ENCODE measurements at regions not wholly inside any gene's neighbourhood (a gene's known extent, or its start where the extent isn't known, plus 50 kb on each side); places are given as distances from the start of the nearest gene placed in this dataset.

DNA sequence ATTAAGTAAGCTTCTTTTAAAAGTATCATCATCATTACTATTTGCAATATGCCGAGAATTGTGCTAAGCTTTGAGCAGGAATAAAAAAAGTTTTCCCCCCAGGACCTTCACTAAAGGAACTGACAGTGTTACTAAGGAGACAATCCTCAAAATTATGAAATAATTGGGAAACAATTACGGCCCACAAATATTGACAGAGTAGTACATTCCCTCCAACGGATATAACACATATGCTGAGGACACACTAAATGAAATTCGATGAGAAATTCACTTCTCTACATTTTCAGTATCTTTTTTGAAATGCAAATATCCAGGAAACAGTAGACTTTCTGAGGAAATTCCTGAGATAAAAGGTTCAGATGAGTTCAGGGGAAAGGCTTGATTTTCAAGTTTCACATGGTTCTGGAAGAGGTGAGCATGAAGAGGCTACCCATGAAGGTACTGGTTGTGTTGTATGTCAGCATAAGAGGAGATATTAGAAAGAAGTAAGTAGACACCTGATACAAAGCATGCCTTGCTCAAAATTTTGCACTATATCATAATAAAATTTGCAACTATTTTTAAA lies 171.2 kb upstream of the NR5A2 start:
- H3K27ac Mint-ChIP-seq = no peak overlapping the region
- H3K36me3 Mint-ChIP-seq = no peaks in the 10 kb centered on the region
- peaks cover 4 to 16% (median 6%) of the 10 kb centered on the region in 4 donors for H3K4me1 Mint-ChIP-seq
- H3K4me3 Mint-ChIP-seq = no peak overlapping the region
- POLR2A ChIA-PET = no interaction called here
- H3K9me3 Mint-ChIP-seq = no peaks in the 10 kb centered on the region
- DNase-seq (no peak), ATAC-seq (no peak)
- peaks cover 2 to 13% (median 4%) of the 10 kb centered on the region in 5 donors for H3K27me3 Mint-ChIP-seq

DNA sequence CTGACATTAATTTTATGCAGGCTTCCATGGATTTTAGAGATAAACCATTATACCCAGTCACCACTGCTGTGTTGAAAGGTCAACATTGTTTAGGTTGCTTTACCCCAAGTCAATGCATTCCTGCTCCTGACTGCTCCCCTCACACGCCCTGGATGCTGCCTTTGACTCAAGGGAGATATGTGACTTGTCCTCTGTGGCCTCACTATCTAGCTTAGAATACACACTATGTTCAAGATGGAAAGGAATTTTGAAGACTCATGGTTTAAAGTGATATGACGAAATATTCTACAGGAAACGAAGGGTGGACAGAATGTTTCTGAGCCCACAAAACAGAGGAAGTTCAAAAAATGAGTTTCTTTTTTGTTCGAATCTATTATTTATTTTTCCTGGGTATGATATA lies 170.4 kb upstream of the NR5A2 start:
- Mint-ChIP-seq H3K9me3 (no peaks in the 10 kb centered on the region), H3K27ac (peak overlapping the region in 1 of 10 donors; percentile 8), H3K27me3 (peaks cover 2 to 16% (median 5%) of the 10 kb centered on the region in 5 donors), H3K4me3 (no peak overlapping the region), H3K4me1 (peaks cover 4 to 16% (median 6%) of the 10 kb centered on the region in 4 donors), H3K36me3 (no peaks in the 10 kb centered on the region)
- POLR2A ChIA-PET = no interaction called here
- ATAC-seq (no peak), DNase-seq (no peak)

DNA sequence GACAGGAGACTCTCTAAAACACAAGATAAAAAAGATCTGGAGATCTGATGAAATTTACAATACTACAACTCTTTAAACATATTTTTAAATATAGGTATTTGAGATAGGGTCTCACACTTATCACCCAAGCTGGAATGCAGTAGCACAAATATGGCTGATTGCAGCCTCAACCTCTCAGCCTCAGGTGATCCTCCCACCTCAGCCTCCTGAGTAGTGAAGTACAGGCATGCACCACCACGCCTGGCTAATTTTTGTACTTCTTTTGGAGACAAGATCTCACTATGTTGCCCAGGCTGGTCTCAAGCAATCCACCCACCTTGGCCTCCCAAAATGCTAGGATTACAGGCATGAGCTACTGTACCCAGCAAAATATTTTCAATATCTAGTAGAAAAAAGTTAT lies 170.0 kb upstream of the NR5A2 start:
- Mint-ChIP-seq H3K9me3 (no peaks in the 10 kb centered on the region), H3K27ac (peak overlapping the region in 1 of 10 donors; percentile 8), H3K4me3 (no peak overlapping the region), H3K36me3 (no peaks in the 10 kb centered on the region), H3K4me1 (peaks cover 4 to 16% (median 6%) of the 10 kb centered on the region in 4 donors), H3K27me3 (peaks cover 2 to 16% (median 5%) of the 10 kb centered on the region in 5 donors)
- ATAC-seq = no peak
- POLR2A ChIA-PET = no interaction called here
- DNase-seq = no peak

DNA sequence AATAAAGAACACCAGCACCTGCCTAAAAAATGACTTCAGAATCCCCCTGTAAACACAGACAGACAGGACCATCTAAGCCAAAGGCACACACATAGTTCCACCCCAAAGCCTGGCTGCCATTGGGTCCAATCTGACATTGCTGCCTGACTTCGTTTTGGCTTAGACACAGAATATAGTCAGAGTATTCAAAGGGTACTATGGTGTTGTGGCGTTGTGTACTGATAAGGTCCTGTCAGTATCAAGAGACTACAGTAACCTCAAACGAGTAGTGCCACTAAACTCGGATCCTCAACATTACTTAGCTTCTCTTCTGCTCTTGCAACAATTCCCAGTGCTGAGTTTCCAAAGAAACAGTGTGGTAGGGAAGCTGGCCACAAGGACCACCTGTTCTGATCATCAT lies 169.3 kb upstream of the NR5A2 start:
- no peak overlapping the region for H3K4me3 Mint-ChIP-seq
- peaks cover 2 to 16% (median 5%) of the 10 kb centered on the region in 5 donors for H3K27me3 Mint-ChIP-seq
- DNase-seq (no peak), ATAC-seq (no peak)
- peaks cover 4 to 16% (median 6%) of the 10 kb centered on the region in 4 donors for H3K4me1 Mint-ChIP-seq
- POLR2A ChIA-PET = no interaction called here
- no peak overlapping the region for H3K27ac Mint-ChIP-seq
- H3K9me3 Mint-ChIP-seq = no peaks in the 10 kb centered on the region
- no peaks in the 10 kb centered on the region for H3K36me3 Mint-ChIP-seq

DNA sequence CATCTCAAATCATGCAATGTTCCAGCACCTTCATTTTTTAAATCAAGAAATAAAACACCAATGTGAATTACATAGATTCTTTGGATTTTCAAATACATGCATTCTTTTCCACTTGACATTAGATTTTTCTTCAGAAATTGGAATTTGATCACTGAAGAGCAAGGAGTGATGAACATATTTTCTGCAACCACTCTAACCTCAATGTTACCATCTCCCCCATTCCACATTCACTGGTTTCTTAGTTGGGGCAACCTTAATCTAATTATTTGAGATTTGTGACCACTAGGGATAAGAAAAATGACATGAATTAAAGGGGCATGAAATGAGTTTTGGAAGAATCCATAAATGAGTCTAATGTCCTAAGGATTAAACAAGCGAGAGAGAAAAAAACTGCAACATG lies 168.7 kb upstream of the NR5A2 start:
- no peak for DNase-seq
- peak overlapping the region in 1 of 10 donors; percentile 16 for H3K27ac Mint-ChIP-seq

DNA sequence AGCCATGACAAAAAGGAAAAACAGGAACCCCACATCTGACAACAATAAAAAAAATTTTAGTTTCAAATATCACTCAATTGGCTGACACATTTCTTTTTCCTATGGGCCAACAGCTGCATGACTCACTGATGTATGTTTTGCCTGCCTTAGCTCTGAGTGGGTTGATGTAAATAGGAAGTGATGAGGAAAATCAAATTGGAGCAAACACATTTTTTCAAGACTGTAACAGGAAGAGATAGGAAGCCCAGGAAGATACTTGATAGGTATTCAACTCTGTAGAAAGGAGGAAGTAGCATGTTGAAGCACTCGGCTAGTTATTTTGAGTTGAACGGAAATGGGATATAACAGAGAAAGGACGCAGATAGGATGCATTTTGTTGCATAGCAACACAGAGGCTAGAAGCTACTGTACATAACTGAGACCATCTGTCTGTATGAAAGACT lies 168.0 kb upstream of the NR5A2 start:
- Mint-ChIP-seq H3K4me3 (peak overlapping the region in 1 of 10 donors; percentile 34), H3K36me3 (no peaks in the 10 kb centered on the region), H3K9me3 (no peaks in the 10 kb centered on the region), H3K27ac (peak overlapping the region in 2 of 10 donors; percentile 8 to 49), H3K4me1 (peaks cover 4 to 16% (median 6%) of the 10 kb centered on the region in 4 donors), H3K27me3 (peaks cover 2 to 16% (median 6%) of the 10 kb centered on the region in 5 donors)
- ATAC-seq (peak in 1 of 2 donors; percentile 16), DNase-seq (peak in 1 of 10 donors; percentile 2)
- POLR2A ChIA-PET = no interaction called here

More for the DNA sequence above, 168.7 kb upstream of the NR5A2 start:
- peaks cover 2 to 16% (median 5%) of the 10 kb centered on the region in 5 donors for H3K27me3 Mint-ChIP-seq
- peaks cover 4 to 16% (median 6%) of the 10 kb centered on the region in 4 donors for H3K4me1 Mint-ChIP-seq
- H3K9me3 Mint-ChIP-seq = no peaks in the 10 kb centered on the region
- no peak overlapping the region for H3K4me3 Mint-ChIP-seq
- POLR2A ChIA-PET = no interaction called here
- ATAC-seq = no peak
- H3K36me3 Mint-ChIP-seq = no peaks in the 10 kb centered on the region

DNA sequence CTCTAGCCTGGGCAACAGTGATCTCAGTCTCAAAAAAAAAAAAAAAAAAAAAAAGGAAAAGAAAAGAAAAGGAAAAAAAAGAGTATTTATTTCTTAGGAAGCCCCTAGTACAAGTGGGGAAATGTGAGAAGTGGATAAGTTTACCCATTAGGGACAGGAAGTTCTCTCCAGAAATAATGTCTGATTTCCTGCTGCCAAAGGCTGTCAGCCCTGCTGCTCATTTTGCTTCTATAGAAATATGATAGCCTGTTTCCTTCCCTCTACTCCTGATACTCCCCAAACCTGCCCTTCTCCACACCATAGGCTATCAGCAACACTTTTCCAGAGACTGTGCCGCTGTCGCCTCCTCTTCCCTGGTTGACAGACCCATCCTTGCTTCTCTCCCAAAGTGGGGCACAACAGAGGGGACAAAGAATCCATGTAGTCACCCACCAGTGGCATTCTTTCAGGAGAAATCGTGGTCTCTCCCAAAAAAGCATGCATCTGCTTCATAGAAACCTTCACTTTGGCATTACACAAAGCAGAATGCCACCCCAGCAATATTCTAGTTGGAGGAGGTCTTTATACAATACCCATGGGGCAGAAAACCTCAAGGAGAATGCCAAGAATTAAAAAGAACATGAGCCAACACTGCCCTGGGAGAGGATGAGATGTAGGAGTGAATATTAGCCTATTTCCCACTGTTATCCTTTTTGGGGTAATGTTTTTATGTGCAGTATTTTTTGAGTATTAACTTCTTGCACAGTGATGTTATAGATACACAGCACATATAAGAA lies 166.3 kb upstream of the NR5A2 start:
- Mint-ChIP-seq H3K4me1 (peaks cover 4 to 16% (median 6%) of the 10 kb centered on the region in 4 donors), H3K27ac (no peak overlapping the region), H3K4me3 (peak overlapping the region in 1 of 10 donors; percentile 27), H3K27me3 (peaks cover 2 to 16% (median 7%) of the 10 kb centered on the region in 5 donors), H3K36me3 (no peaks in the 10 kb centered on the region), H3K9me3 (no peaks in the 10 kb centered on the region)
- DNase-seq = no peak
- POLR2A ChIA-PET = no interaction called here
- no peak for ATAC-seq

DNA sequence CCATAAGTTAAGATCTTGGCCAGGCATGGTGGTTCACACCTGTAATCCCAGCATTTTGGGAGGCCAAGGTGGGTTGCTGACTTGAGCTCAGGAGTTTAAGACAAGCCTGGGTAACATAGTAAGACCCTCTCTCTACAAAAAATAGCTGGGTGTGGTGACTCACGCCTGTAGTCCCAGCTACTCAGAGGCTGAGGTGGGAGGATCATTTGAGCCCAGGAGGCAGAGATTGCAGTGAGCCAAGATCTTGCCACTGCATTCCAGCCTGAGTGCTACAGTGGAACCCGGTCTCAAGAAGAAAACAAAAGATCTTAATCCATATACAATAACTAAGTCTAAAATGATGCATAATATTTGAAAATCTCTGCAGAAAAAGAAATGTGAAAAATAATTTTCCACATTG lies 165.5 kb upstream of the NR5A2 start:
- no peak for ATAC-seq
- POLR2A ChIA-PET = no interaction called here
- no peaks in the 10 kb centered on the region for H3K9me3 Mint-ChIP-seq
- DNase-seq = no peak
- H3K4me3 Mint-ChIP-seq = no peak overlapping the region
- H3K4me1 Mint-ChIP-seq = peaks cover 4 to 16% (median 6%) of the 10 kb centered on the region in 4 donors
- H3K27ac Mint-ChIP-seq = no peak overlapping the region
- peaks cover 4 to 15% (median 9%) of the 10 kb centered on the region in 5 donors for H3K27me3 Mint-ChIP-seq
- no peaks in the 10 kb centered on the region for H3K36me3 Mint-ChIP-seq

DNA sequence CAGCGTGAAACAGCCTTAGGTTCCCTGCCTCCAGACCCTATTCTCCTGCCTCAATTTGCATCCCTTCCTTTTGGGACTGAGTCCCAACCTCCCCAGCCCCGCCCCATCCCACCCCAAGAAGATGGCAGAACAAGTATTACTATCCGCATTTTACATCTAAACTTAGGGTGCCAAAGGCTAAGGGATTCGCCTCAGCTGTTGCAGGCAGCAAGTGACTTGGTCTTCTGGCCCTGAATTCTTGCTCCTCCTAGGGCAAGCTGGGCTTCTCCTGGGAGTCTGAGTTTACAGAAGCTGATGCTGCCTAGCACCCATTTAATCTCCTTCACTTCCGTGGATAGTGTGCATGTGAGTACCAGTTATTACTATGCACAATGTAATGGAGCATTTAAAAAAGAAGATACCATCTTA lies 161.3 kb upstream of the NR5A2 start:
- POLR2A ChIA-PET = no interaction called here
- no peak overlapping the region for H3K4me3 Mint-ChIP-seq
- ATAC-seq (no peak), DNase-seq (no peak)
- H3K9me3 Mint-ChIP-seq = no peaks in the 10 kb centered on the region
- peaks cover under 1 to 5% (median 3%) of the 10 kb centered on the region in 4 donors for H3K4me1 Mint-ChIP-seq
- H3K27me3 Mint-ChIP-seq = peaks cover 3 to 7% (median 4%) of the 10 kb centered on the region in 5 donors
- no peak overlapping the region for H3K27ac Mint-ChIP-seq
- no peaks in the 10 kb centered on the region for H3K36me3 Mint-ChIP-seq

DNA sequence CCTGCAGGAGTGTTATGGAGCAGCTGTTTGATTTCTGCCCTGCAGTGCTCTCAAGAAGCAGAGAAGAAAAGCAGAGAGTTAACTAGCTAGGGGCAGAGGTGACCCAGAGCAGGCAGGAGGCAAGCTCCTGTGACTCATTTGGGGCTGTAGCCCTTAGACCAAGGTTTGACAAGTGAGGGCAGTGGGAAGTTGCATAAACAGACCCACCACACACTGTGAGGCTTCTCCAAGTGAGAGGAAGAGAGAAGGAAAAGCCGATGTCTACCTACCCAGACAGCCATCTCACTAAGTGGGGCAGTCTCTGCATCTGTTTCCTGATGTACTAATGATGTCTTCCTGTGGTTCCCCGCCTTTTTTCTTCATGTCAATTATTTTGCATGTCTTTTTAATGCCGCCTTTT lies 159.9 kb upstream of the NR5A2 start:
- H3K27me3 Mint-ChIP-seq = peaks cover 0 to 7% (median 6%) of the 10 kb centered on the region in 5 donors
- H3K36me3 Mint-ChIP-seq = no peaks in the 10 kb centered on the region
- no peaks in the 10 kb centered on the region for H3K9me3 Mint-ChIP-seq
- POLR2A ChIA-PET = no interaction called here
- H3K4me3 Mint-ChIP-seq = no peak overlapping the region
- no peak for ATAC-seq
- H3K4me1 Mint-ChIP-seq = peaks cover 0 to 4% (median 3%) of the 10 kb centered on the region in 4 donors
- no peak for DNase-seq
- no peak overlapping the region for H3K27ac Mint-ChIP-seq

DNA sequence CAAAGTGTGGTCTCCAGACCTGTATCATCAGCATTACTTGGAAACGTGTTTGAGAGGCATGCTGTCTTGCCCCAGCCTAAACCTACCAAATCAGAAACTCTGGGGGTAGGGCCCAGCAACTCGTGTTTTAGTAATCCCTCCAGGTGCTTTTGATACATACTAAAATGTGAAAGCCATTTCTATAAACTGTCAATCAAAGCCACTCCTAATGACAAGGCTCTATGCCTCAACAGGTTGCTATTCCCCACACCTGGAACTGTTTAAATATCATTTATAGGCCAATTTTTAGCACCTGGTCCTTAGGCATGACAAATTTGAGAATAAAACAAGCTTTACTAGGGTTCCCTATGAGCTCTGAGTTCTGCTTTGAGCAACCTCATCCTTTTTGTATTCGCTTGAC lies 158.7 kb upstream of the NR5A2 start:
- peaks cover 0 to 4% (median 3%) of the 10 kb centered on the region in 4 donors for H3K4me1 Mint-ChIP-seq
- H3K36me3 Mint-ChIP-seq = no peaks in the 10 kb centered on the region
- H3K27me3 Mint-ChIP-seq = peaks cover 0 to 7% (median 5%) of the 10 kb centered on the region in 5 donors
- no peak overlapping the region for H3K27ac Mint-ChIP-seq
- no peaks in the 10 kb centered on the region for H3K9me3 Mint-ChIP-seq
- no peak overlapping the region for H3K4me3 Mint-ChIP-seq
- DNase-seq (no peak), ATAC-seq (no peak)
- POLR2A ChIA-PET = no interaction called here

DNA sequence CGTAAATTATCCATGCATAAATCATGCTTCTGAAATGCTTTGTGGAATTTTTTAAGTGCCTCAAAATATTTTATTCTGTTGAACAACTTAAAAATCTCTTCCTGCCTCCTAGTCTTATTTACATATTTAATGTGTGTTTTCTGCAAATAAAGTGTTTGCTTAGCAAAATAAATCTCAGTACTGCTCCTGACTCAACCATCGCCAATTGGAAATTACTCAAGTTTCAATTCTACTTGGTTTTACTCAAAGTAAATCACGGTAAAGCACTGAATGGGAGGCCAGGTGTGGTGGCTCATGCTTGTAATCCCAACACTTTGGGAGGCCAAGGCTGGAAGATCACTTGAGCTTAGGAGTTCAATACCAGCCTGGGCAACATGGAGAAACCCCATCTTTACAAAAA lies 152.2 kb upstream of the NR5A2 start:
- no peak overlapping the region for H3K4me3 Mint-ChIP-seq
- no peak overlapping the region for H3K27ac Mint-ChIP-seq
- H3K4me1 Mint-ChIP-seq = peaks cover 0 to 21% (median 0%) of the 10 kb centered on the region in 4 donors
- H3K27me3 Mint-ChIP-seq = peaks cover 0 to 7% (median 2%) of the 10 kb centered on the region in 5 donors
- peaks cover 0 to 3% (median 0%) of the 10 kb centered on the region in 9 donors for H3K9me3 Mint-ChIP-seq
- no peaks in the 10 kb centered on the region for H3K36me3 Mint-ChIP-seq
- no peak for ATAC-seq
- POLR2A ChIA-PET = no interaction called here
- DNase-seq = no peak

DNA sequence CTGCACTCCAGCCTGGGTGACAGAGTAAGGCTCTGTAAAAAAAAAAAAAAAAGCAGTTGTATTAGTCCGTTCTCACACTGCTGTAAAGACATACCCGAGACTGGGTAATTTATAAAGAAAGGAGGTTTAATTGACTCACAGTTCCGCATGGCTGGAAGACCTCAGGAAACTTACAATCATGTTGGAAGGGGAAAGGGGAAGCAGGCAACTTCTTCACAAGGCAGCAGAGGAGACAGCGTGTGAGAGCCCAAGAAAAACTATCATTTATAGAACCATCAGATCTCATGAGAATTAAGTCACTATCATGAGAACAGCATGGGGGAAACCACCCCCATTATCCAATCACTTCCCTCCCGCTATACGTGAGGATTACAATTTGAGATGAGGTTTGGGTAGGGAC lies 151.7 kb upstream of the NR5A2 start:
- ATAC-seq (no peak), DNase-seq (no peak)
- Mint-ChIP-seq H3K27ac (peak overlapping the region in 1 of 10 donors; percentile 20), H3K9me3 (peaks cover 0 to 3% (median 0%) of the 10 kb centered on the region in 9 donors), H3K27me3 (peaks cover 0 to 7% (median 2%) of the 10 kb centered on the region in 5 donors), H3K36me3 (no peaks in the 10 kb centered on the region), H3K4me3 (no peak overlapping the region), H3K4me1 (peaks cover 0 to 21% (median 0%) of the 10 kb centered on the region in 4 donors)
- POLR2A ChIA-PET = no interaction called here
